ENCODE measurements at regions not wholly inside any gene's neighbourhood (a gene's known extent, or its start where the extent isn't known, plus 50 kb on each side); places are given as distances from the start of the nearest gene placed in this dataset.

- TF ChIP-seq, protein P1, sequence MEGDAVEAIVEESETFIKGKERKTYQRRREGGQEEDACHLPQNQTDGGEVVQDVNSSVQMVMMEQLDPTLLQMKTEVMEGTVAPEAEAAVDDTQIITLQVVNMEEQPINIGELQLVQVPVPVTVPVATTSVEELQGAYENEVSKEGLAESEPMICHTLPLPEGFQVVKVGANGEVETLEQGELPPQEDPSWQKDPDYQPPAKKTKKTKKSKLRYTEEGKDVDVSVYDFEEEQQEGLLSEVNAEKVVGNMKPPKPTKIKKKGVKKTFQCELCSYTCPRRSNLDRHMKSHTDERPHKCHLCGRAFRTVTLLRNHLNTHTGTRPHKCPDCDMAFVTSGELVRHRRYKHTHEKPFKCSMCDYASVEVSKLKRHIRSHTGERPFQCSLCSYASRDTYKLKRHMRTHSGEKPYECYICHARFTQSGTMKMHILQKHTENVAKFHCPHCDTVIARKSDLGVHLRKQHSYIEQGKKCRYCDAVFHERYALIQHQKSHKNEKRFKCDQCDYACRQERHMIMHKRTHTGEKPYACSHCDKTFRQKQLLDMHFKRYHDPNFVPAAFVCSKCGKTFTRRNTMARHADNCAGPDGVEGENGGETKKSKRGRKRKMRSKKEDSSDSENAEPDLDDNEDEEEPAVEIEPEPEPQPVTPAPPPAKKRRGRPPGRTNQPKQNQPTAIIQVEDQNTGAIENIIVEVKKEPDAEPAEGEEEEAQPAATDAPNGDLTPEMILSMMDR (IDR thresholded peaks at IDR 0.05), result no peak
- no peak for TF ChIP-seq POLR2A (IDR thresholded peaks at IDR 0.05)
Observed at GRCh38 chr6:141552463-141552862, 580.3 kb upstream of the GJE1 start.
